GM19452 (cell line): ENCODE measurements at regions not wholly inside any gene's neighbourhood (a gene's known extent, or its start where the extent isn't known, plus 50 kb on each side); places are given as distances from the start of the nearest gene placed in this dataset.
A peak's percentile ranks its signal among the peaks of the same experiment; 100 is the strongest.

ENCODE experiments used
- ATAC-seq: cut with Tn5 transposase; IDR thresholded peaks from one replicate; pipeline ENCODE4 v1.9.1; 2021; ENCODE audit not compliant: unreplicated experiment

- no peak for ATAC-seq
These were observed 398.6 kb downstream of the GPAM start for GRCh38 chr10:111784946-111785465.

DNA sequence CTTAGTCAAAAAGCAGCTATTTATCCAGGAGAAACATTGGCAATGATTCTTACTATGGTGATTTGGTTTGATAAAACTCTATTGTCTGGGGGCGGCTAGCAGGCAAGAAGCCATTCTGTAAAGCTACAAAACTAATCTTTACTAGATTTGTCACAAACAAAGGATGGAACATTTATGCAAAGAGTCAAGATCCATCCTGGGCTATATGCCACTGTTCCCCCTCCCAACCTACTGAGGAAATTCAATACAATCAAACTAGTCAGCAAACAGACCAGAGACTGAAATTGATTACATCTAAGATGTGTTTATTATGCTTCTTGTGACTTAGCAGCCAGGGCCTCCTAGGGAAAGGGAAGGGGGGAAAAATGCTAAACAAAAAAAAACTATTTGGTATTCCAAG lies 397.6 kb downstream of the GPAM start:
- ATAC-seq: no peak

GRCh38 chr10:111789821-111790220 lies 393.7 kb downstream of the GPAM start:
- ATAC-seq: no peak

- ATAC-seq: no peak
These were observed 381.7 kb downstream of the GPAM start for GRCh38 chr10:111801841-111802240.

GRCh38 chr10:111804781-111805180 lies 378.8 kb downstream of the GPAM start:
- no peak for ATAC-seq

- ATAC-seq: no peak
These were observed 372.0 kb downstream of the GPAM start for GRCh38 chr10:111811517-111811916.

DNA sequence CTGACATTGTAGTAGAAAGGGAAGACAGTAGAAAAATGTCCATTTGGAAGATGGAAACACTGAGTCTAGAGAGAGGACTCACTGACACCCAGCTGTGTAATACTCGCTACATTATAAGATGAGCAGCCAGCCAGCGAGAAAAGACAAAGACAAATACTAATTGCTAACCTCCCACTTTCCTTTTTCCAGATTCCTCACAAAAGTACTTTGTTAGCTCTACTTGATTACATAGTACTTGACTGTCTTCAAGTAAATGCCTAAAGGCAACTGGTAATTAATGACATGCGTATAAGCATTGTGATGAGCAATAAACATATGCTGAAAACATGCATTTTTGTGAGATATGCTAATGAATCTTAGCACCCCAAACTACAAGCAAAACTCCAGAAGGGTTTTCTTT lies 363.1 kb downstream of the GPAM start:
- no peak for ATAC-seq

GRCh38 chr10:111821871-111822270 lies 361.7 kb downstream of the GPAM start:
- ATAC-seq: no peak

- ATAC-seq: no peak
These were observed 360.9 kb downstream of the GPAM start for GRCh38 chr10:111822661-111823060.

- ATAC-seq: no peak
These were observed 359.4 kb downstream of the GPAM start for GRCh38 chr10:111824128-111824527.

DNA sequence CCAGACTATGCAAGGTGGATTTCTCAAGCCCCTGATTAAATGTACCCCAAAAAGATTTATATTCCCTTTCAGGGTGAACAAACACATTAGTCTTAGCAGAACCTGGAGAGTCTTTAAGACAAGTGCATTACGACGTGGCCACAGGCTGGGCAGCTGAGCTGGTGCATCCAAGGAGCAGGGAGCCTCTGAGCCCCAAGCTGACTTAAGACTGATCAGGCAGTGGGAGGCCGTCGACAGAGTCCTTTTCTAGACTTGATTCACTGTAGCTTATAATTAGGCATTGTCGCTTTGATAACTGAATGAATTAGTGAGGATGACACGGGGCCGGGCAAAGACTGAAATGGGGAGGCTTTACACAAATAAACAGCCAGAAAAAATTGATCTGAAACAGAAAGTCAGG lies 353.2 kb downstream of the GPAM start:
- ATAC-seq: no peak

GRCh38 chr10:111831058-111831457 lies 352.5 kb downstream of the GPAM start:
- no peak for ATAC-seq

GRCh38 chr10:111833251-111833650 lies 350.3 kb downstream of the GPAM start:
- ATAC-seq: no peak

GRCh38 chr10:111835574-111835973 lies 348.0 kb downstream of the GPAM start:
- ATAC-seq: no peak

DNA sequence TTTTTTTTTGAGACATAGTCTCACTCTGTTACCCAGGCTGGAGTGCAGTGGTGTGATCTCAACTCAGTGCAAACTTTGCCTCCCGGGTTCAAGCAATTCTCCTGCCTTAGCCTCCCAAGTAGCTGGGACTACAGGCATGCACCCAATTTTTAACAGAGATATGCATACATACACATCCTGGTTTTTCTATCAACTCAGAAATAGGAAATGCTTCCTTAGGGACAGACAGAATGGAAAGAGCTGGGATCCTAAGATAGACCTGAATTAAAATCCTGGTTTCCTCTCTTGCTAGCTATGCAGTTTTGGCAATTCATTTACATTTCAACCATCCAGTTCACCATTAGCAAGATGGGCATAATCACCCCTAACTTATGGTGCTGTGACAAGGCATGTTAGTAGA lies 347.5 kb downstream of the GPAM start:
- ATAC-seq: no peak

DNA sequence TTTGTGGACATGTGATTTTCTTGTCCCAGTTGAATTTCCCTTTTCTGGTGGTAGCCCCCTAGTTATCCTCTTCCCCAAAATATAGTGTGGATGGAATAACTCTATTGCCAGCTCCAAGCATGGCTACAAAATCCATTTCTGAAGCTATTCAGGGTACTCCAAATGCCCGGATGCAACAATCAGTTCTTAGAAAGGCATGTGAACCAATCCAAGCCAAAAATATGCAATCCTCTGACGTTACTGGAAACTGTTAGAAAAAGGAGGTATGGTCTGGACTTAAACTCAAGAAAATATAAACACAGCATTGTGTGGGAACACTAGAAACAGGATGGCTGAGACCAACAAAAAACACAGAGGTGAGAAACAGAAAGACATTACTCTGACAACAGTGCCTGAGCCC lies 347.0 kb downstream of the GPAM start:
- no peak for ATAC-seq

- ATAC-seq: no peak
These were observed 346.5 kb downstream of the GPAM start for GRCh38 chr10:111837086-111837485.

DNA sequence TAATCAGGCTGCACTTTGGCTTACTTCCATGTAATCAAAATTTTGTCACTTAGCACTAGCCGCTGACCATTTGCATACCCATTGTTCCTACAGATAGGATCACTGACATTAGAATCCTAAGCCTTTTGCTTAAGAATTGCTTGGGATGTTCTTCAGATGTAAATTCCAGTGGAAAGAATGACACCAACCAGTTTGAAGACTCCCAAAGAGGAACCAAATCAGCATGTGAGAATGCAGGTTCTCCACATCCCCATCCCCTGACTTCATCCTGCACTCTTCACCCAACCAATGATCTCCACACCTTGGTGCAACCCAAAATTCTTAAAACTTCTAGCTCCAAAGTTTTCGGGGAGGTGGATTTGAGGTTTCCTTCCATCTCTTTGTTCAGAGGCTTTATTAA lies 345.6 kb downstream of the GPAM start:
- no peak for ATAC-seq

GRCh38 chr10:111840546-111840945 lies 343.0 kb downstream of the GPAM start:
- no peak for ATAC-seq

DNA sequence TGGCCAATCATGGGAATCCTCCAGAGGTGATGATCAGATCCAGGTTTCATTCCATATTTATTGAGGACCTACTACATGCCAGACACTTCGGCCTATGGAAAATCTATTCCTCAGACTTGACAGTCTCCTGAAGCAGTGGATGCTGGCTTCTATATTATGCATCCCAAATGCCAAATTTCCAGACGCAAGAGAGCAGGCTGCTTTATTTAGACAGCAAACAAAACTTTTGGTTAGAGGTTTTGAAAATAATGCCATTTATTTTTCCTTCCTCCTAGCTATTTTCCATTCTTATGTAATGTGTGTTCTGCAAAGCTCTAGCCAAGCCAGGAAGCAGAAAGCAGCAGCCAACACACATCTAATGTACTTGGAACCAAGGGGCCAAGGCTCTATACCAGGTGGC lies 330.8 kb downstream of the GPAM start:
- no peak for ATAC-seq

DNA sequence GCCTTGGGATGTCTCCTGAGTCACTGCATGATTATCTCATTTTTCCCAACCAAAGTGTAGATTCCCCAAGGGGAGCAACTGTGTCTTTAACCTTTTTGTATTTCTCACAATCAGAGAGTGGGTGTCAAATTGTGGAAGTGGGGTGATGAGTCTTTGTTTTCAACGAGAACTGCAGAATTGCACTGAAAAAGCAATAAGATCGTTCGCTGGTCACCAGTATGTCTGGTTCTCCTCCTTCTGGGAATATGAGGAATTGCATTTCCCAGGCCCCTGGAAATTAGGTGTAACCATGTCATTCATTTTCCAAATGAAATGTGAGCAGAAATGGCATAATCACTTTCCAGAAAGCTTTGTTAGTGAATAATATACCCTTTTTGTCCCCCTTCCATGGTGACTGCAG lies 326.9 kb downstream of the GPAM start:
- no peak for ATAC-seq

GRCh38 chr10:111865550-111865949 lies 318.0 kb downstream of the GPAM start:
- ATAC-seq: no peak

DNA sequence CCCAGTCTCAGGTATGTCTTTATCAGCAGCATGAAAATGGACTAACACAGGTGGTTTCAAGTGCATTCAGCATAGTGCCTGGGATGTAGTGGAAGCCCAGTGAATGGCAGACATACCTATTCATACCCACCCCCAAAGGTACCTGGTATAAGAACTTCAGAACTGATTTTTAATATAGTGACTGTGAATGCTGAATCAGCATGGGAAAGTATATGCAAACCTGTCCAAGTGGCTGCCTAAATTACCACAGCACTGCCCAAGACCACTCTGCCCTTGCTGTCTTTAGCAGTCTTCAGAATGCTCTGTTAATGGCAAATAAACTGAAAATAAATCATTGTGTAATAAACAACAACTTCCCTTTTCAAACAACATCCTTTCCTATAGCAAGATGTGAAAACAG lies 312.1 kb downstream of the GPAM start:
- no peak for ATAC-seq

GRCh38 chr10:111872591-111872990 lies 311.0 kb downstream of the GPAM start:
- ATAC-seq: peak; percentile 76
